ENCODE measurements at regions not wholly inside any gene's neighbourhood (a gene's known extent, or its start where the extent isn't known, plus 50 kb on each side); places are given as distances from the start of the nearest gene placed in this dataset.

GRCh38 chr12:130216031-130216430 lies 53.8 kb downstream of the FZD10 start:
- no peaks in the 10 kb centered on the region for H3K4me1 ChIP-seq (ENCODE audit: insufficient read depth, low read length)
- no peak overlapping the region for H3K27ac ChIP-seq (ENCODE audit: low read depth, low read length)
- TF ChIP-seq CTCF (IDR thresholded peaks at IDR 0.05; ENCODE audit: extremely low read depth, low read depth, low read length): no peak
- no peaks in the 10 kb centered on the region for H3K9me3 ChIP-seq (ENCODE audit: low read depth, low read length)
- no peaks in the 10 kb centered on the region for H3K27me3 ChIP-seq (ENCODE audit: insufficient read depth, low read length)
- H4K20me1 ChIP-seq (ENCODE audit: insufficient read depth, low read length): no peaks in the 10 kb centered on the region
- no peak for DNase-seq (ENCODE audit: insufficient read length, low spot score, missing footprints)
- H3K4me2 ChIP-seq (ENCODE audit: insufficient read depth, low read length): no peak overlapping the region
- no peak overlapping the region for H2AFZ ChIP-seq (ENCODE audit: low read length)
- H3K36me3 ChIP-seq (ENCODE audit: insufficient read depth, low read length): no peaks in the 10 kb centered on the region
- H3K79me2 ChIP-seq (ENCODE audit: insufficient read depth, low read length): no peaks in the 10 kb centered on the region
- H3K4me3 ChIP-seq (ENCODE audit: insufficient read depth, low read length): no peak overlapping the region

GRCh38 chr12:130218682-130219081 lies 56.4 kb downstream of the FZD10 start:
- no peak overlapping the region for H2AFZ ChIP-seq (ENCODE audit: low read length)
- H3K4me3 ChIP-seq (ENCODE audit: insufficient read depth, low read length): no peak overlapping the region
- H3K27me3 ChIP-seq (ENCODE audit: insufficient read depth, low read length): no peaks in the 10 kb centered on the region
- H3K9me3 ChIP-seq (ENCODE audit: low read depth, low read length): no peaks in the 10 kb centered on the region
- H3K4me2 ChIP-seq (ENCODE audit: insufficient read depth, low read length): no peak overlapping the region
- H3K4me1 ChIP-seq (ENCODE audit: insufficient read depth, low read length): no peaks in the 10 kb centered on the region
- TF ChIP-seq CTCF (IDR thresholded peaks at IDR 0.05; ENCODE audit: extremely low read depth, low read depth, low read length): no peak
- H4K20me1 ChIP-seq (ENCODE audit: insufficient read depth, low read length): no peaks in the 10 kb centered on the region
- H3K27ac ChIP-seq (ENCODE audit: low read depth, low read length): no peak overlapping the region
- H3K79me2 ChIP-seq (ENCODE audit: insufficient read depth, low read length): no peaks in the 10 kb centered on the region
- no peak for DNase-seq (ENCODE audit: insufficient read length, low spot score, missing footprints)
- H3K36me3 ChIP-seq (ENCODE audit: insufficient read depth, low read length): no peaks in the 10 kb centered on the region

GRCh38 chr12:130219929-130220705 lies 57.9 kb downstream of the FZD10 start:
- H3K27me3 ChIP-seq (ENCODE audit: insufficient read depth, low read length): no peaks in the 10 kb centered on the region
- H3K4me3 ChIP-seq (ENCODE audit: insufficient read depth, low read length): no peak overlapping the region
- no peak overlapping the region for H3K27ac ChIP-seq (ENCODE audit: low read depth, low read length)
- no peak overlapping the region for H2AFZ ChIP-seq (ENCODE audit: low read length)
- no peak overlapping the region for H3K4me2 ChIP-seq (ENCODE audit: insufficient read depth, low read length)
- H3K4me1 ChIP-seq (ENCODE audit: insufficient read depth, low read length): no peaks in the 10 kb centered on the region
- H3K79me2 ChIP-seq (ENCODE audit: insufficient read depth, low read length): no peaks in the 10 kb centered on the region
- H3K9me3 ChIP-seq (ENCODE audit: low read depth, low read length): no peaks in the 10 kb centered on the region
- DNase-seq (ENCODE audit: insufficient read length, low spot score, missing footprints): no peak
- TF ChIP-seq CTCF (IDR thresholded peaks at IDR 0.05; ENCODE audit: extremely low read depth, low read depth, low read length): no peak
- no peaks in the 10 kb centered on the region for H3K36me3 ChIP-seq (ENCODE audit: insufficient read depth, low read length)
- no peaks in the 10 kb centered on the region for H4K20me1 ChIP-seq (ENCODE audit: insufficient read depth, low read length)

GRCh38 chr12:130220706-130221100 lies 58.4 kb downstream of the FZD10 start:
- no peaks in the 10 kb centered on the region for H4K20me1 ChIP-seq (ENCODE audit: insufficient read depth, low read length)

More at GRCh38 chr12:130220706-130221100, 58.4 kb downstream of the FZD10 start:
- Histone ChIP-seq H3K27me3 (ENCODE audit: insufficient read depth, low read length) (no peaks in the 10 kb centered on the region), H3K4me2 (ENCODE audit: insufficient read depth, low read length) (no peak overlapping the region), H3K4me1 (ENCODE audit: insufficient read depth, low read length) (no peaks in the 10 kb centered on the region), H3K27ac (ENCODE audit: low read depth, low read length) (no peak overlapping the region), H3K36me3 (ENCODE audit: insufficient read depth, low read length) (no peaks in the 10 kb centered on the region), H3K79me2 (ENCODE audit: insufficient read depth, low read length) (no peaks in the 10 kb centered on the region), H3K9me3 (ENCODE audit: low read depth, low read length) (no peaks in the 10 kb centered on the region), H2AFZ (ENCODE audit: low read length) (no peak overlapping the region), H3K4me3 (ENCODE audit: insufficient read depth, low read length) (no peak overlapping the region)
- no peak for DNase-seq (ENCODE audit: insufficient read length, low spot score, missing footprints)
- no peak for TF ChIP-seq CTCF (IDR thresholded peaks at IDR 0.05; ENCODE audit: extremely low read depth, low read depth, low read length)

All from osteoblast (primary cell).